ENCODE measurements at regions not wholly inside any gene's neighbourhood (a gene's known extent, or its start where the extent isn't known, plus 50 kb on each side); places are given as distances from the start of the nearest gene placed in this dataset.

DNA sequence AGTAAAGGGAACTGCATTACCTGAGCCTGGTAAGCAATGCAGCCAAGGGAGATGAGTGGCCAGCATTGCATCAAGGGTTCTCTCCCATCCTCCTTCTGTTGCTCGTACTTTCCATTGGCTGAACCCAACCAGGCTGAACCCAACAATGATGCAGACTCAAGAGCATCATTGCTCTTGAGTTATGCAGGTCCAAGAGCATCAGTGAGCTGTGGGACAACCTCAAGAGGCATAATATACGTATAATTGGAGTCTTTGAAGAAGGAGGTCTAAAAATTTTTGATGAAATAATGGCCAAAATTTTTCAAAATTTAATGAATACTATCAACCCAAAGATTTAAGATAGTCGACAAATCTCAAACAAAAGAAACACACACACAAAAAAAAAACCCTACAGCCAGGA is 213.0 kb downstream of the RNF152 start:
- Mint-ChIP-seq H3K9me3 (peaks cover 10% of the 10 kb centered on the region), H3K36me3 (ENCODE audit: low read depth) (no peaks in the 10 kb centered on the region), H3K4me1 (ENCODE audit: low read depth) (no peaks in the 10 kb centered on the region), H3K27me3 (peaks cover 4% of the 10 kb centered on the region), H3K4me3 (no peak overlapping the region), H3K27ac (no peak overlapping the region)
- TF ChIP-seq, protein P1, sequence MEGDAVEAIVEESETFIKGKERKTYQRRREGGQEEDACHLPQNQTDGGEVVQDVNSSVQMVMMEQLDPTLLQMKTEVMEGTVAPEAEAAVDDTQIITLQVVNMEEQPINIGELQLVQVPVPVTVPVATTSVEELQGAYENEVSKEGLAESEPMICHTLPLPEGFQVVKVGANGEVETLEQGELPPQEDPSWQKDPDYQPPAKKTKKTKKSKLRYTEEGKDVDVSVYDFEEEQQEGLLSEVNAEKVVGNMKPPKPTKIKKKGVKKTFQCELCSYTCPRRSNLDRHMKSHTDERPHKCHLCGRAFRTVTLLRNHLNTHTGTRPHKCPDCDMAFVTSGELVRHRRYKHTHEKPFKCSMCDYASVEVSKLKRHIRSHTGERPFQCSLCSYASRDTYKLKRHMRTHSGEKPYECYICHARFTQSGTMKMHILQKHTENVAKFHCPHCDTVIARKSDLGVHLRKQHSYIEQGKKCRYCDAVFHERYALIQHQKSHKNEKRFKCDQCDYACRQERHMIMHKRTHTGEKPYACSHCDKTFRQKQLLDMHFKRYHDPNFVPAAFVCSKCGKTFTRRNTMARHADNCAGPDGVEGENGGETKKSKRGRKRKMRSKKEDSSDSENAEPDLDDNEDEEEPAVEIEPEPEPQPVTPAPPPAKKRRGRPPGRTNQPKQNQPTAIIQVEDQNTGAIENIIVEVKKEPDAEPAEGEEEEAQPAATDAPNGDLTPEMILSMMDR (IDR thresholded peaks at IDR 0.05): no peak
- DNase-seq (no peak), ATAC-seq (no peak)
- intact Hi-C loops (cut with micrococcal nuclease): loop anchor here (10.0 kb wide), 1 partner anchor 55 kb away; no protein-coding TSS in a partner anchor
- ChIA-PET CTCF (interaction anchor here (1.0 kb wide), 1 partner anchor 9 kb away, joined by 3 read pairs; no protein-coding TSS in a partner anchor), POLR2A (no interaction called here)

DNA sequence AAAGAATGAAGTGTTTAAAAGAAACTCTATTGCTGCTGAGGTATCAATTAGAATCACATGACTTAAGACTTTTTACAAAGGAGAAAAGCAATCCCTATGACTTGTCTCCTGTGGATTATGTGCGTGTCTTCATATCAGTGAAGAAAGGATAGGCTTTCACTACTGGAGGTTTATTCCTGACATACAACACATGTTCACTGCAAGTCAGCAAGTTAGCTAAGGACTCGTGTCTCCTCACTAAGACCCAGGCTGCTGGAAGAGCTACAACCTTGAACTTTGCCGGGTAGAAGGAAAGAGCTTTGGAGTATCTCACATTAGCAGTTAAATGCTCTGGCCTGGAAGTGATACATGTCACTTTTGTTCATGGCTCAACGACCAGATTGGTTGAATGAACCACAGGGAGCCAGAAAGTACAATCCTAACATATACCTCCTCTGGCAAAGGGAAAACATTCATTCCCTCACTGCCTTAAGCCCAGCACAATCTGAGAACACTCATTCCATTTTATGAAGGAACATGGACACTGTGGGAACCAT is 215.3 kb downstream of the RNF152 start:
- ChIA-PET CTCF (no interaction called here), POLR2A (no interaction called here)
- Mint-ChIP-seq H3K4me1 (ENCODE audit: low read depth) (no peaks in the 10 kb centered on the region), H3K9me3 (peaks cover 10% of the 10 kb centered on the region), H3K27me3 (peaks cover 4% of the 10 kb centered on the region), H3K27ac (no peak overlapping the region), H3K36me3 (ENCODE audit: low read depth) (no peaks in the 10 kb centered on the region), H3K4me3 (no peak overlapping the region)
- ATAC-seq: no peak
- intact Hi-C loops (cut with micrococcal nuclease): no loop called here
- DNase-seq: no peak
- TF ChIP-seq, protein P1 (IDR thresholded peaks at IDR 0.05): no peak

DNA sequence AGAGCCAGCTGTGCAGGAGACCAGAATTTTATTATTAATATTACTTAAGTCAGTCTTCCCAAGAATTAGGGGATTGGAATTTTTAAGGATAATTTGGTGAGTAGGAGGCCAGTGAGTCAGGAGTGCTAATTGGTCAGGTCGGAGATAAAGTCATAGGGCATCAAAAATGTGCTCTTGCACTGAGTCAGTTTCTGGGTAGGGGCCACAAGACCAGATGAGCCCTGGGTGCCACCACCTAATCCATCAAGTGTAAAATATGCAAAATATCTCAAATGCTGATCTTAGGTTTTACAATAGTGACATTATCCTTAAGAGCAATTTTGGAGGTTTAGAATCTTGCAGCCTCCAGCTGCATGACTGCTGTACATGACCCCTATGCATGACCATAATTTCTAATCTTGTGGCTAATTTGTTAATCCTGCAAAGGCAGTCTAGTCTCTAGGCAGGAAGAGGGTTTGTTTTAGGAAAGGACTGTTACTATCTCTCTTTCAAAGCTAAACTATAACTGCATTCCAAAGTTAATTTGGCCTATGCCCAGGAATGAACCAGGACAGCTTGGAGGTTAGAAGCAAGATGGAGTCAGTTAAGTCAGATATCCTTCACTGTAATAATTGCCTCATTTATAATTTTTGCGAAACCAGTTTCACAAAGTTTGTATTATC is 215.9 kb downstream of the RNF152 start:
- ATAC-seq: no peak
- H3K4me3 Mint-ChIP-seq: no peak overlapping the region
- H3K9me3 Mint-ChIP-seq: peaks cover 10% of the 10 kb centered on the region

DNA sequence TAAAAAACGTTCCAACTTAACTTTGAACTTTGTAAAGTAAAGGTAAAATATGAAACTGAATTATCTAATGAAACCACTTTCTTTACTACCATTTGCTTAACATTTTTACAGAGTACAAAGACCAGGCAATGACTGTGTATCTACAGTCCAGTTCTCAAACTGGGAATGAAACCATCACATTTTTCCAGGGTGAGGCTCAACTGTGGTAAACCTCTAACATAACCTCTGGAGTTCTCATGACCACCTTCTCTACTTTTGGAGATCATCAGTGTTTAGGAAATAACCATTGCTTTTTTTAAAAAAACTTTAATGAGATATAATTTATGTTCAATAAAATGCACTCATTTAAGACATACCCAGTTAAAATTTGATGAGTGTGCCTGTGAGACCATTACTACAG is 223.5 kb downstream of the RNF152 start:
- no peak overlapping the region for H3K27ac Mint-ChIP-seq
- POLR2A ChIA-PET: interaction anchor here (1.0 kb wide), 1 partner anchor 18 kb away, joined by 3 read pairs; no protein-coding TSS in a partner anchor

More for the DNA sequence above, 215.9 kb downstream of the RNF152 start:
- ChIA-PET CTCF (no interaction called here), POLR2A (no interaction called here)
- H3K27me3 Mint-ChIP-seq: peaks cover 4% of the 10 kb centered on the region
- H3K27ac Mint-ChIP-seq: no peak overlapping the region
- H3K4me1 Mint-ChIP-seq (ENCODE audit: low read depth): no peaks in the 10 kb centered on the region
- H3K36me3 Mint-ChIP-seq (ENCODE audit: low read depth): no peaks in the 10 kb centered on the region
- TF ChIP-seq, protein P1 (IDR thresholded peaks at IDR 0.05): no peak
- no peak for DNase-seq
- intact Hi-C loops (cut with micrococcal nuclease): no loop called here

More for the DNA sequence above, 223.5 kb downstream of the RNF152 start:
- no peaks in the 10 kb centered on the region for H3K36me3 Mint-ChIP-seq (ENCODE audit: low read depth)
- ATAC-seq (no peak), DNase-seq (no peak)
- CTCF ChIA-PET: no interaction called here
- TF ChIP-seq, protein P1 (IDR thresholded peaks at IDR 0.05): no peak
- H3K27me3 Mint-ChIP-seq: peaks cover 9% of the 10 kb centered on the region
- no peak overlapping the region for H3K4me3 Mint-ChIP-seq
- intact Hi-C loops (cut with micrococcal nuclease): no loop called here
- H3K4me1 Mint-ChIP-seq (ENCODE audit: low read depth): no peaks in the 10 kb centered on the region
- no peaks in the 10 kb centered on the region for H3K9me3 Mint-ChIP-seq
